Activated CD8-positive, alpha-beta memory T cell treated with anti-CD3 and anti-CD28 coated beads for 1 hour (primary cell): ENCODE measurements at regions not wholly inside any gene's neighbourhood (a gene's known extent, or its start where the extent isn't known, plus 50 kb on each side); places are given as distances from the start of the nearest gene placed in this dataset.
"Not testable (repeated sequence)": the region's sequence is repeated elsewhere in the genome, so short reads cannot be mapped to it uniquely, and the experiment has no call there.

ENCODE experiments used
- DNase-seq, 2 donors: peaks; one replicate each; pipeline ENCODE4 v3.0.0-alpha.2; 2020; ENCODE audit warnings: low read depth in 1 of 2; ENCODE audit errors: extremely low read depth in 1 of 2

DNA sequence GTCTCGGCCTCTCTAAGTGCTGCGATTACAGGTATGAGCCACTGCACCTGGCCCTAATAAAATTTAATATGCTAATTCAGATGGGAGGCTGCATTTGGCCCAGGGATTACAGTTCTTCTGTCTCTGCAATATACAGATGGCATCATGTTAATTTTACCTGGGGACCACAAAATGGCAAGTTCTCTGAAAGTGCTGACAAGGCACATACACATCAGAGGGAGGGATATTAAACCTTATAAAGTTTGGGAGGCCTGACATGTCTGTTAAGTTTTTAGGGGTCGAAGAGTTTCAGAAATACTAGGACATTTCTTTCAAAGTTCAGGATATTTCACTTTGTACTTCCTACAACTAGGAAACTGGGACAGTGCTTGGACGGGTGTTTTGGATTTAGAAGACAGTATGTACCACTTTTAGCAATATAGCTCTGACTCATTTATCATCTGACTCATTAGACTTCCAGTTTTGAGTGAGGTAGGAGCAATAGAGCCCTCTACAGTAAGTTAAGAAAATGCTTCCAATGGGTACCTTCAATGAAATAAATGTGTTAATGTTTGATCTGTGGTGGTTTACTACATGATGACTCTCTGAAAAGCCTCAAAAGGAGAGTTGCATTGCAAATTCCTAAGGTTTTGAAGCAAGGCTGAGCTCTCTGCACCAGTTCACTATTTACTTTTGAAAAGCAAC, 981.0 kb upstream of the HS3ST1 start:
- no peak for DNase-seq

DNA sequence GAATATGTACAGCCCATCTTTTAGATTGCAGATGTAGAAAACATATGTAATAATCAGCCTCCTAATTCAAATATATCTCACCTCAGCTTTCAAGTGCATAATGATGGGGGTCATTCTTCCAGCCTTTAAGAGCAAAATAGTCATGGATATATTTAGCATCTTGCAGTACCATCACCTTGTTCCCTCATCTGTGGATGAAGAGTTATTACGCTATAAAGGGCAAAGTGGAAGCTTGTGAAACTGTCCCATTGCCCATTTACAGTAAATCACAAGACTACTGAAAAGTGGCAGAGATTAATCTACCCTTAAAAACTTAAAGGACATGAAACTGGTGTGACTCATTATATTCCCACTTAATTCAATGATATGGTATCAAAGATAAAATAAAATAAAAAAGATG, 979.7 kb upstream of the HS3ST1 start:
- no peak for DNase-seq

DNA sequence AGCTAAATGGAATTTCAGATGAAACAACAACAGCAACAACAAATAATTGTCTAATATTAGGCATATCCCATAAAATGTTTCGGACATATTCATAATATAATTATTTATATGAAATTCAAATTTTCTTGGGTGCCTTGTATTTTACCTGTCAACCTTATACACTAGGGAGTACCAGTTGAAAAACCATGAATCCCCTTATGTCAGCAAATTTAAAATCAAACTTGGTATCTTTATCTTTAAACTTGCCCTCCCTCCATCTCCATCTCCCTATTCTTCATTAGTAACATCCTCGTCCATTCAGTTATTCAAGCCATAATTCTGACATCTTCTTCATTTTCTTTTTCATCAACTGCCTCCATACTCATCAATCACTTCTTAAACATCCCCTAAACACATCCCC, 974.5 kb upstream of the HS3ST1 start:
- no peak for DNase-seq

DNA sequence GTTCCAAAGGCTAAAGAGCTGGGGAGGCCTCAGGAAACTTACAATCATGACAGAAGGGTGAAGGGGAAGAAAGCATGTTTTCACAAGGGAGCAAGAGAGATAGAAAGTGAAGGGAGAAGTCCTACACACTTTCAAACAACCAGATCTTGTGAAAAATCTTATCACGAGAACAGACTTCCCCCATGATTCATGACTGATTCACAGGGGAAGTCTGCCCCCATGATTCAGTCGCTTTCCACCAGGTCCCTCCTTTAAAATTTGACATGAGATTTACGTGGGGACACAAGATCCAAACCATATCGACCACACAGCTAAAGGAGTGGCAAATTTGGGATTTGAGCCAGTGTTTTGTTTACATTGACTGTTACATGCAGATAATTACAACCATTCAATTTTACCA, 971.1 kb upstream of the HS3ST1 start:
- no peak for DNase-seq

DNA sequence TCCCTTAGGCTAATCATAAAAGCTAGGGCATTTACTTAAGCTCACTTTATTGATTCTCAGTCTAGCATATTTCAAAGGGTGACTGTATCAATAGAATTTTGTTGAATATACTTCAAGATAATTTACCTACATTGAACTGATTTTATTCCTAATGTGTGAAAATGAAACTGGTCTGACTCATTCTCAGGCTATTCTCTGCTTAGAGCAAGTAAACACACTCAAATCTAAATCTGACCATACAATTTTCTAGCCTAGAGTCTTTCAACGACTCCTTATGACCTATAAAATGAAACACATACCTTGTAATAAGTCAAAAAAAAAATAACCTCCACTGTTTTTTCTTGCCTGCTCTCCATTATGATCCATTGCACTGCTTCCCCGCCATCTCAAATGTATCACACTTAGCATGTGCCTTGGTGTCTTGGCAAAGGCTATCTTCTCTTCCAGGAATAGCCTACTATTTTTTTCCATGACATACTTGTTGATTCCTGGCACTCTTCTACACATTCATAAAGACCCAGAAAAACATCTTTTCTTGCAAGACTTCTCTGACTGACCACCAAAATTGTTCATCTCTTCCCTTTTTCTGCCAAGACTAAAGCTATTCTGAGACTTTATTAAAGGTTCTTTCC, 965.1 kb upstream of the HS3ST1 start:
- no peak for DNase-seq

DNA sequence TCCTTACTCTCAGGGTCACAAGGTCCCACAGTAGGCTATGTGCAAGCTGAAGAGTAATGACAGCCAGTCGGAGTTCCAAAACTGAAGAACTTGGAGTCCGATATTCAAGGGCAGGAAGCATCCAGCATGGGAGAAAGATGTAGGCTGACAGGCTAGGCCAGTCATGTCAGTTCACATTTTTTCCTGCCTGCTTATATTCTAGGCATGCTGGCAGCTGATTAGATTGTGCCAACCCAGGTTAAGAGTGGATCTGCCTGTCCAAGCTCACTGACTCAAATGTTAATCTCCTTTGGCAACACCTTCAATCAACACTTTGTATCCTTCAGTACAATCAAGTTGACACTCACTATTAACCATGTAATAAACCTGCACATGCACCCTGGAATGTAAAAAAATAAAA, 960.9 kb upstream of the HS3ST1 start:
- DNase-seq, result no peak

DNA sequence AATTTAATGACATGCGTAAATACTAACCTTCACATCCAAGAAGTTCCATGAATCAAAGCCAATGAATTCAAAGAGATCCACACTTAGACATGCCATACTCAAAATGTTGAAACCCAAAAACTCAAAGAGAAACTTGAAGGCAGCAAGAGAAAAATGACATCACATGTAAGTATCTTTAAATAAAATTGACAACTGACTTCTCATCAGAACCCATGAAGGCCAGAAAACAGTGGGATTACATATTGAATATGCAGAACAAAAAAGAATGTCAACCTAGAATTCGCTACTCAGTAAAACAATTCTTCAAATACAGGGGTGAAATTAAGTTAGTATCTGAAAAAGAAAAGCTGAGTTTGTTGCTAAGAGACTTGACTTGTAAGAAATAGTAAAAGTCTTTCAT, 953.9 kb upstream of the HS3ST1 start:
- no peak for DNase-seq

DNA sequence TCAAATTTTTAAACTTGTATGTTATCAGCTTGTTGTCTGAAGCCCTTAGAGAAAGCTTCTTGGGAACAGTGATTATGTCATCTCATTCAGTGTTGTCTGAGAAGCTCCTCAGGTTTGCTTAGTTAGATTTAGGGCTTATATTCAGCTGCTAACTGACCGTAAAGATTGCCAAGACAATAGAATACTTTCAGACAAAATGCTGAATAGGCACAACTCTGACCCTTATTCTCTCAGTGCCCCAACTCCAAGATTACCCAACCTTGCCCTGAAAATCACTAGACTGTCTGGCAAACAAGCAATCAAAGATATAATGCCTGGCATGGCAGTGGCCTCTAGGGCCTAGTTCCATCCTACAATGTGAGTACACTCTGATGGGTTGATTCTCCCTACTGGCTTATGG, 950.5 kb upstream of the HS3ST1 start:
- DNase-seq, result no peak

DNA sequence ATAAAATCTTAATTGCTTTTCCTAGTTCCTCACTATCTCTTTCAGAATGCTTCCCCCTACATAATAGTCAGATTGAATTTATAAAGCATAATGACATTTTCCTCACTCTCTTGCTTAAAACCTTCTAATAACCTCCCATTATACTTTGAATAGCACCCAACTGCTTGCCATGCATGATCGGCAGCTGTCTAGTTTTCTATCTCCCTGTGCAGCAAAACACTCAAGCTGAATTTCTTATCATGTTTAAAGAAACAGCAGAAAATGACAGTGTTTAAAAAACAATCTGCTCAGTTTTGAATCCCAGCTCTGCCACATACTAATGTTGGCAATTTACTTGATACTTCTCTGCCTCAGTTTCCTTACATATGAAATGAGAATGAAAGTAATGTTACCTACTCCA, 947.1 kb upstream of the HS3ST1 start:
- no peak for DNase-seq

DNA sequence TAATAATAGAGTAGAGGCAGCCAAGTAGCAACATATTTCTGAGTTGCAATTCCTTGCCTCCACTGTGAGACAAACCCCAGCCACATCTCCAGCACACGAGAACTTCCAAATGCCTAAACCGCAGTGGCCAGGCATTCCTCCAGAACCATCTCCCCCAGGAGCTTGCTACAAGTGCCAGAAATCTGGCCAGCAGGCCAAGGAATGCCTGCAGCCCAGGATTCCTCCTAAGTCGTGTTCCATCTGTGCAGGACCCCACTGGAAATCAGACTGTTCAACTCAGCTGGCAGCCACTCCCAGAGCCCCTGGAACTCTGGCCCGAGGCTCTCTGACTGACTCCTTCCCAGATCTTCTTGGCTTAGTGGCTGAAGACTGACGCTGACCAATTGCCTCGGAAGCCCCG, 937.2 kb upstream of the HS3ST1 start:
- not testable (repeated sequence) for DNase-seq

DNA sequence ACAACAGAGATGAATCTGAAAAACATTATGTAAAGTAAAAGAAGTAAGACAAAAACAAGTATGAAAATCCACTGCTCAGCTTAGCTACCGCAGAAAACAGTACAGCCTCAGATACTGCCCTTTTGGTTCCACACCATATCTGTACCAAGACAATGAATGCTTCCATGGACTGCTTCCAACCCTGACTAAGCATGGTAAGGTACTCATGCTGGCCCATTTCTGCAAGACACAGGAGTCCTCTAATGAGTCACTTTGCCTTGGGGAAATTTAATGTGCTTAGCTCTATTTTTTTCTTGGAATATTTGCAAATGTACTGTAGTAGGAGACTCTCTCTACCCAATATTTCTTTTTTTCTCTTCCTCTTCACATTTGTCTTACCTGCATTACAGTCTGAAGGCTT, 931.7 kb upstream of the HS3ST1 start:
- DNase-seq, result no peak

DNA sequence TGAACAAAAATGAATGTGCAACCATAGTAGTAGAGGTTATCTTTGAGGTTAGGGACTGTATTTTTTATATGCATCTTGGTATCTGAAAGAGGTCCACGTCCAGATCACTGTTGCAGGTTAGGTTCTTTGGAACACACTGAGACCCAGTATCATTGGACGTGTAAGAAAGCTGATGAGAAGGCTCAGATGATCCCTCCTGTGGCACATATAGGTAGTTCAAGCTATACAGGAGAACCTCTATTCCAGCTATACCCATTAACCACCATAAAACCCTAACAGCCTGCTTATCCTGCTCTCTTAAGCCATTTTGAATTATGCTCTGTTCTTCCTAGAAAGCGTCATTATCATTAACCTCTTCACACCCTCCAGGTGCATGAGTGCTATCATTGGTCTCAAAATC, 930.7 kb upstream of the HS3ST1 start:
- no peak for DNase-seq

DNA sequence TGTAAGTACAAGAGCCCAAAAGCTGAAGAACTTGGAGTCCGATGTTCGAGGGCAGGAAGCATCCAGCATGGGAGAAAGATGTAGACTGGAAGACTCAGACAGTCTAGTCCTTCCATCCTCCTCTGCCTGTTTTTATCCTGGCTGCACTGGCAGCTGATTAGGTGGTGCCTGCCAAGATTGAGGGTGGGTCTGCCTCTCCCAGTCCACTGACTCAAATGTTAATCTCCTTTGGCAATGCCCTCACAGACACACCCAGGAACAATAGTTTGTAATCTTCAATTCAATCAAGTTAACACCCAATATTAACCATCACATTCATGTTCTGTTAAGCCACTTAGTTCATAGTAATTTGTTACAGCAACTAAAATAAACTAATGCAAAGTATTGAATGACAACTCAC, 904.4 kb upstream of the HS3ST1 start:
- DNase-seq, result not testable (repeated sequence)

DNA sequence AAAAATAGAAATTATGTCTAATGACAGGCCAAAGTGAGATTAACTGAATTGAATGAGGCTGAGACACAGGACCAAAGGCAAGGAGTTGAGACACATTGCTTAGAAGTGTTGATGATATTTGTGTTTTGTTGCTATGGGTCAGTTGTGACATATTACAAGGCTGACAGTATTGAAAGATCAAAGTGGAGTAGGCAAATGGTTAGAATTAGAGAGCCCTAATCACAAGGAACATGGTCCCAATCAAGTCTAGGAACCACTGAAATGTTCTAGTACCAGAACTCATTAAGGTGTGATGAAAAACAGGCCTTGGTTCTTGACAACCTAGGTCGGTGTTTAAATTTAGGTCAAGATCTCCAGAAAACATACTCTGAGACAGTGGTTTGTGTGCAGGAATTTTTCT, 896.3 kb upstream of the HS3ST1 start:
- no peak for DNase-seq

DNA sequence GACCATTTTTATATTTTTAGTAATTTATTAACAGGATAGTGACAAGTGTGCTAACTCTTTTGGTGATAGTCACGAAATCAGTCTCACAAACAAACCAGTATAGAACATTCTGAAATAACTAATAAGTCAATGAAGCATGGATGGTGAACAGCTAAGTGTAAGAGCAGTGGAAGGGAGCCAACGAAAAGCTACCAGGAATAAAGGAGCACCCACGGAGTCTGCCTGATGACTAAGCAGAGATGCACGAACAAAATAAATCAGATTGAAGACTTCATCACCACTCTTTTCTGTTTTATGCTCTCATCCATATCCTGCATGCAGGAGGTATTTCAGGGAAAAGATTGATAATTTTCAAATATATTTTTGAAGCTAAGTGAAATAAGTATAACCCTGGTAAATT, 891.1 kb upstream of the HS3ST1 start:
- no peak for DNase-seq

DNA sequence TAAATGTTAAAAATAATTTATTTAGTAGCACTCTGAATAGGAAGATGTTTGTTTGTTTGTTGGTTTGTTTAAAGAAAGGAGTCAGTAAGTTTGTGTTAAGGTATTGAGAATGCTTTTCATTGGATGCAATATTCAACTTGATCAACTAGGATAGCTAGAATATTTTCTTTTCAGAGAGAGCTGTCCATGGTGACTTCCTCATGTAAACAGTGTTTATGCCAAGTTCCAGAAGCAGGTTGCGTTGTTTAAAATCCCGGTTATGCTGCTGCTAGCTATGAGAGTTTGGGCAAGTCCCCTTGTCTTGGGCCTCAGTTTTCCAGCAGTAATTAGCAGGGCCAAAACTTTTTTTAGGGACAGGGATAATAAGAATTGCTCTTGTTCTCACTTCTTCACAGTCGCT, 876.2 kb upstream of the HS3ST1 start:
- no peak for DNase-seq

DNA sequence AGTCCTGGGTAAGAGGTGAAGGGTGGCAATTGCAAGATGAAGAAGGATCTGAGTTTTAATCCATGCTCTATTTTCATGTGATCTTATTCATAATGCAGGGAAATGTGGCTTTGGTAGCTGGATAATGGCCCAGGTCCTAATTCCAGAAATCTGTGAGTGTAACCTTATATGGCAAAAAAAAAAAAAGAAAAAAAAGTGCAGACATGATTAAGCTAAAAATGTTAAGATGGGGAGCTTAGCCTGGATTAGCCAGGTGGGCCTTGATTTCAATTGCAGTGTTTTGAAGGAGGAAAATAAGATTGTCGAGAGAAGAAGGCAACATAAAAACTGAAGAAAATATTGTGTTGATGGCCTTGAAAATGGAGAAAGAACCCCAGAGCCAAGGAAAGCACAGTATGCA, 867.7 kb upstream of the HS3ST1 start:
- no peak for DNase-seq

DNA sequence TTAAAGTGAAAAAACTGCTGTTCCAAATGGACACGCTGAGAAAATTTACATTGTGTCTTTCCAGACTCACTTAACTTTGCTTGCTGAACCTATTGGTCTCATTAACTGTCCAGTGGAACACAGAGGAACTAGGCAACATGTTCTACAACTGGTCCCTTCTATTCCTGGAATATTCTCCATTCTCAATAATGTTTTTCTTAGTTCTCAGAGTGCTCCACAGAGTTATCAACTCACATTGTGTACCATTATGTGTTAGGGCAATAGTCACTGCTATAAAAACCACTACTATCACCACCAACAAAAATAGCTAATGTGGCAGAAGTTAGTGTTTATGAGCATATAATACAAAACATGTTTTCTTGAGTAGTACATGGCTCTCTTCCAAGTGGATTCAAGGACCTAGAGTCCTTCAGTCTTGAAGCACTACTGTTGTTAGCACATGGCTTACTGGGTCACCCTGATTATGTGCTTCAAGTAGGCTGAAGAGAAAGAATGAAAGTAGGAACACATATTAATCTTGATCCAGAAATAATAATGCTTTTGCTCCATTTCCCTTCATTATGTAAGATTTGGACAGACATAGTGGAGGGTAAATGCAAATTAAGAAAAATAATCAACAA, 865.3 kb upstream of the HS3ST1 start:
- no peak for DNase-seq

DNA sequence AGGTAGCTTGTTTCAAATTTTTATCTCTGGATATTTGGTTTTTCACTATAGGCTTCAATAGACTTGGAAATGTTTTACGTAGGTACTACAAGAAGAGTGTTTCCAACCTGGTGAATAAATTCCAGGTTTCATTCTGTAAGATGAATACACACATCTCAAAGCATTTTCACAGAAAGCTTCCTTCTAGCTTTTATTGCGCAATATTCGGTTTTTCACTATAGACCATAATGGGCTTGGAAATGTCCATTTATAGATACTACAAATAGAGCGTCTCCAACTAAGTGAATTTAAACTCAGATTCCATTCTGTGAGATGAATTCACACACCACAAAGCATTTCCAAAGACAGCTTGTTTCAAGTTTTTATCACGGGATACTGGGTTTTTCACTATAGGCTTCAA, 857.7 kb upstream of the HS3ST1 start:
- DNase-seq, result no peak

DNA sequence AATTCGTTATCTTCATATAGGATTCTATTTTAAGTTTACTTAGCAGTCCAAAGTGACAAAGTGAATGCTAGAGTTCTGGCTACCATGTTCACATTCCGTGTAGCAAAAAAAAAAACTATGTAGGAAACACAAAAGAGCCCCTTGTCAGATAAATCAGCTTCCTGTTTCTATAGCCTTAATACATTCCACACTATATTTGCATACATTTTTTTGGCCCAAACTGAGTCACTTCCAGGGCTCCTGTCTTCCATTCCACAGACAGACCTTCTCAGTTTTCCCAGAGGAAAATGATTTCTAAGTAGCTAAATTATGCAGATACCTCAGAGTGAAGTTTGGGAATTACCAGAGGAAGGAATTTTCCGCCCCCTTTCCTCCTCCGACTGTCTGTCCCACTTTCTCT, 841.9 kb upstream of the HS3ST1 start:
- no peak for DNase-seq

DNA sequence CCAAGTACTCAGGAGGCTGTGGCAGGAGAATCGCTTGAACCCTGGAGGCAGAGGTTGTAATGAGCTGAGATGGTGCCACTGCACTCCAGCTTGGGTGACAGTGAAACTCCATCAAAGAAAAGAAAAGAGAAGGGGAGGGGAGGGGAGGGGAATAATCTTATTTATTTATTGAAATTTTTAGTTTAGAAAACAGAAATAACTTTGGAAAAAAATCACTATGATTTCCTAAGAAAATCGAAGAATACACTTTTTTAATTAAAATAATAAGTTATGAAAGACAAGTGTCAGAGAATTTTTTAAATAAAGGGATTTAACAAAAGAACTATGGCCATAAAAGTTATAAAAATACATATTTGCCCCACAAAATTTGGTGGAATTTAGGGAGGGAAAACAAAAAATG, 836.9 kb upstream of the HS3ST1 start:
- DNase-seq, result no peak

DNA sequence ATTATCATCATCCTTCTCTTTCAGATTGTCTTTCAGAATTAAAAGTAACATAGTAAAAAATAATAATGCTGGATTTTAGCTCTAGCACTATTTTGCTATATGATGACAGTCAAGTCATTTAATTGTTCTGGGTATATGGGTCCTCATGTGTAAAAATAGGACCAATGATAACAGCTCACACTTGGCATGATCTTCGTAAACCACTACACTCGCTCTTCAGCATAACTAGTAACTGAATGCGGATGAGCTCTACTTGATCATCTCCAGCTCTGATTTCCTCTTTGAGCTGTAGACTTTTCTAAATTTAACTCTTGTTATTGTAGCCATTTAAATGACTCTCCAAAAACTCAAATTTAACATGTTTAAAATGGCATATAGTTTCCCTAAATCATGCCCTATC, 831.8 kb upstream of the HS3ST1 start:
- DNase-seq, result no peak

DNA sequence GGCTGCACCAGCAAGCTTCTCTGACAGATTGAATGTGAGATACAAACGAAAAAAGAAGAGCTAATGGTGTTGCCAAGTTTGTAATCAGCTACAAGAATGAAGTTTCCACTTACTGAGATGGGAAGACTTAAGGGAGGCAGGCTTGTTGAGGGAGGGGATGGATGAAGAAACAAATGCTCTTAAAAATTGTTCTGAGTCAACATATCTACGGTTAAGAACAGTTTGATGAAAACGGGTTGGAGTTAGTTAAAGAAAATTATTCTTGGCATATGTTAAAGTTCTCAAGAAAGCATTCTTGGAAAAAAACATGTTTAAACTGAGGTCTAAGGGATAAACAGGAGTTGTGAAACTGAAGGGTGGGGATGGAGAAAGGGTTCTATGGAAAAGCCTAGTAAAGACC, 816.3 kb upstream of the HS3ST1 start:
- no peak for DNase-seq
